Mesodermal cell (in vitro differentiated cells): ENCODE measurements at regions not wholly inside any gene's neighbourhood (a gene's known extent, or its start where the extent isn't known, plus 50 kb on each side); places are given as distances from the start of the nearest gene placed in this dataset.
A peak's percentile ranks its signal among the peaks of the same experiment; 100 is the strongest.
"Not testable (repeated sequence)": the region's sequence is repeated elsewhere in the genome, so short reads cannot be mapped to it uniquely, and the experiment has no call there.

Source experiments
- H3K27ac ChIP-seq: 2 replicates; pipeline ENCODE4 v1.7.0; 2013; ENCODE audit warnings: mild to moderate bottlenecking, low read depth, low read length, moderate library complexity; ENCODE audit not compliant: severe bottlenecking
- H3K36me3 ChIP-seq: 2 replicates; pipeline ENCODE4 v1.7.1; 2013; ENCODE audit warnings: mild to moderate bottlenecking, low read length, moderate library complexity; ENCODE audit not compliant: control insufficient read depth, insufficient read depth
- H3K4me1 ChIP-seq: one replicate; pipeline ENCODE4 v1.7.1; 2013; ENCODE audit warnings: mild to moderate bottlenecking, low read length; ENCODE audit not compliant: insufficient read depth, control insufficient read depth, poor library complexity, severe bottlenecking
- H3K4me3 ChIP-seq: 2 replicates; pipeline ENCODE4 v1.7.0; 2013; ENCODE audit warnings: low read length, control low read depth, mild to moderate bottlenecking; ENCODE audit not compliant: insufficient read depth, poor library complexity, severe bottlenecking; ENCODE audit errors: extremely low read depth
- H3K9me3 ChIP-seq: 2 replicates; pipeline ENCODE4 v1.7.1; 2013; ENCODE audit warnings: mild to moderate bottlenecking, low read length, moderate library complexity; ENCODE audit not compliant: control insufficient read depth
- WGBS, 2 experiments: methylation state at CpG; one replicate each; pipeline ENCODE4 v1.1.5; 2013; ENCODE audit warnings: missing lambda C conversion rate in 2 of 2; ENCODE audit not compliant: insufficient coverage in 2 of 2; 5-methylcytosine and 5-hydroxymethylcytosine counted together

DNA sequence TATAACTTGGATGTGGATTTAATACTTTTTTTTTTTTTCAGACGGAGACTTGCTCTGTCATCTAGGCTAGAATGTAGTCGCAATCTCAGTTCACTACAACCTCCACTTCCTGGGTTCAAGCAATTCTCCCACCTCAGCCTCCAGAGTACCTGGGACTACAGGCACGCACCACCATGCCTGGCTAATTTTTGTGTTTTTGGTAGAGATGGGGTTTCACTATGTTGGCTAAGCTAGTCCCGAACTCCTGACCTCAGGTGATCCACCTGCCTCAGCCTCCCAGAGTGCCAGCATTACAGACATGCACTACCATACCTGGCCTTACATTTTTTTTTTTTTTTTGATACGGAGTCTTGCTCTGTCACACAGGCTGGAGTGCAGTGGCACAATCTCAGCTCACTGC lies 85.6 kb upstream of the BTN3A2 start:
- not testable (repeated sequence) for H3K27ac ChIP-seq, H3K4me1 ChIP-seq, H3K36me3 ChIP-seq, H3K4me3 ChIP-seq, H3K9me3 ChIP-seq
- 84 to 100% methylated on average over 1 to 3 of the region's 5 CpGs for WGBS, 2 experiments

DNA sequence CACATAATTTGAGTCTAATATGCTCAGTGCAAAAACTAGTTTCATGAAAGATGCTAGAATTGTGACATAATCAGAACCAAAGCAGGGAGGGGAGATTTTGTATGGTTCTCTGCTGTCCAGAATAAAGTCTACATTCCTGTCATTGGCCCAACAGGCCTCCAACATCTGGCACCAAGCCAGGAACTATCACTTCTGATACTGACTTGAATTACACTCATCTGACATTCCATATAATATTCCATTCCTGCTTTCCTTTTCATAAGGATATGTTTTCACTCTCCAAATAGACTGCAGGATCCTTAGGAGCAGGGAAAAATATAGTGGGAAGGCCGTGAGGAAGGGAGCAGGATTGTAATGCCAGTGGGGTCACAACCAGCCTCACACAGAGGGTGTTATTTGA lies 84.6 kb upstream of the BTN3A2 start:
- Histone ChIP-seq H3K36me3 (no peaks in the 10 kb centered on the region), H3K27ac (no peak overlapping the region), H3K4me1 (no peaks in the 10 kb centered on the region), H3K9me3 (no peaks in the 10 kb centered on the region), H3K4me3 (no peak overlapping the region)
- WGBS, 2 experiments, result 83% methylated on average over 1 of the region's 1 CpG; no CpG with 5 or more reads in 1 of the 2 experiments

DNA sequence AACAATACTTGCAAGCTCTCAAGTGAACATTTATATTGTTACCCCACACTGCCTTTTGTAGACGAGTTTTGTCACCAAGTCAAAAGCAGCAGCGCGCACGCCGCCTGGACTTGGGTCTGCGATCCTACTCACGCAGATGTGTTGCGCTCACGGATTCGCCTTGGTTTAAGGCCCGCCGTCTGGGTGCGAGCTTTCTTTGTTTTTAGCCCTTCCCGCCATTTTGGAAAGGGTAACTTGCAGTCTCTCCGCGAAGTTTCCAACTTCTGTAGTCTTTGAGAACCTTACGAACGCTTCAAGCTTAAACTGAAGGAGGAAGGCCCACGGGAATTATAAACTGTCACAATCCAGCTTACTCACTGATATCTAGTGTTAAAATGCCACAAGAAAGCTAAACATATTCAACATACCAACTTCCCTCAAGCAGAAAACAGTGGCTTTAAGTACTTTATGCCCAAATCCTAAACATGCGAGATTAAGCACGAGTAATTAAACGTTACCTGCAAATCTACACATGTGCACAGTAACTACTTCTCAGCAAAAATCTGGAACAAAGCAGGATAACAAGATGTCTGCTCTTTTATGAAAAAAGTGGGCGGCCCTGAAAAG lies 80.4 kb upstream of the BTN3A2 start:
- H3K27ac ChIP-seq, result peak overlapping the region; percentile 96
- peak overlapping the region; percentile 47 for H3K4me3 ChIP-seq
- no peaks in the 10 kb centered on the region for H3K36me3 ChIP-seq
- H3K4me1 ChIP-seq, result no peaks in the 10 kb centered on the region
- no peaks in the 10 kb centered on the region for H3K9me3 ChIP-seq
- 0 to 1% methylated on average over 18 to 19 of the region's 23 CpGs for WGBS, 2 experiments

DNA sequence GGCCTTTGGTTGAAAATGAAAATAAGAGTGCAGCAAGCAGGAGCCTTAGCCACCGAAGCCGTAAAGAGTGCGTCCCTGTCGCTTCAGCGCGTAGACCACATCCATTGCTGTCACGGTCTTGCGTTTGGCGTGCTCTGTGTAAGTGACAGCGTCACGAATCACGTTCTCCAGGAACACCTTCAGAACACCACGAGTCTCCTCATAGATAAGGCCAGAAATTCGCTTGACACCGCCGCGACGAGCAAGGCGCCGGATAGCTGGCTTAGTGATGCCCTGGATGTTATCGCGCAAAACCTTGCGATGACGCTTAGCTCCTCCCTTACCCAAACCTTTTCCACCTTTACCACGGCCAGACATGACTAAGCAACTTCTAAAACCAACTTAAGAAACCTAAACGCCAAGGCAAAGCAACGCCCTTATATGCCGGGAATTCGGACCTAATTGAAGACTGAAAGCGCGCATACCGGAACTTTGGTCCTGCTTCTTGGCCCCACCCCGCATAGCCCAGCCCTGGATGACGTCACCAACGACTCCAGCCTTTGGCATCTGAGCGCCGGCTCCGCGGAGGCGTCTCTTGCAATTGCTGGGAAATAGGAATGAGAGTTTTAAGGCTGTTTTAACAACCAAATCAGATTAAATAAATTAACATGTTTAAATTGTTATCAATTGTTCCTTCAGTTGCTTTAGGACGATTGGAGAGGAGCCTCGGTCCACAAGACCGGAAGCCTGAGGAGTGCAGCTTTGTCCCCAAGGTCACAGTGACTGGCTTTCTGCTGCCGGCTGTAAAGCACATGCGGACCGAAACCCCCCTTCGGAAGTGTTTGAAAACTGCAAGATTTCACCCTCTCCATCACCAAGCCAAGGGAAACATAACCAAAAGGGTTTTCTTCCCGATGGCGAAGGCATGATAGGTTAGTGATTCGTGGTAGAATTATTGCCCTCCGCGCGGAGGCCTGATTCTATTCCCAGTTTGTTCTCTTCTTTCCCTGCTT lies 79.6 kb upstream of the BTN3A2 start:
- 0 to 1% methylated on average over 32 to 33 of the region's 53 CpGs for whole genome bisulfite sequencing, 2 experiments
- Histone ChIP-seq H3K9me3 (no peaks in the 10 kb centered on the region), H3K27ac (peak overlapping the region; percentile 96), H3K36me3 (no peaks in the 10 kb centered on the region), H3K4me1 (no peaks in the 10 kb centered on the region), H3K4me3 (peak overlapping the region; percentile 47)

DNA sequence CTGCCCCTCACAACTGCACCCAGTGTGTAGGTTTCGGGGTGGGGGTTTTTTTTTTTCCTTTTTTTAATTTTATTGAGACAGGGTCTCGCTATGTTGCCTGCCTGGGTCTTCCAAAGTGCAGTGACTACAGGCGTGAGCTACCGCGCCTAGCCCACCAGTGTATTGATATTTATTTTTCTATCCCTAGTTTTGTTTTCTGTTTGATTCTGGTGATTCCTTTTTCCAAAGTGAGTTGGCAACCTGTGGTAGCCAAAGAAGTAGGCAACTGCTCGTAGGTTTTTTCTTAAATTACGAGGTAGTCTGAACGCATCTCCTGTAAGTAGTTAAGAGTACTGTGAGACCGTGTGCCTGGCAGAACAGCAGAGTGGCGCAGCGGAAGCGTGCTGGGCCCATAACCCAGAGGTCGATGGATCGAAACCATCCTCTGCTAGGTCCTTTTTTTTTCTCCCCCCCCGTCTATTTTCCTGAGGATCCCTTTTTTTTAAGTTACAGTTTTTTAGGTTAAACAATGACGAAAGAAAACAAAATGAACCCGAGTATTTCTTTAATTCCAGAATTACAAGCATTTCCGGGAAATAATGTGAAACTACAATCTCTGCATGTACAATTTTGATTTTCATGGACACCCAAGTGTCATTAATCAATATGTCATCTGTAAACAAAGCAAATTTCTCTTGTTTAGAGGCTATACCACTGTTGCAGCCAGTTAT lies 78.7 kb upstream of the BTN3A2 start:
- Histone ChIP-seq H3K36me3 (no peaks in the 10 kb centered on the region), H3K4me3 (peak overlapping the region; percentile 47), H3K27ac (peak overlapping the region; percentile 96), H3K4me1 (no peaks in the 10 kb centered on the region), H3K9me3 (no peaks in the 10 kb centered on the region)
- 4 to 7% methylated on average over 6 to 8 of the region's 18 CpGs for WGBS, 2 experiments

DNA sequence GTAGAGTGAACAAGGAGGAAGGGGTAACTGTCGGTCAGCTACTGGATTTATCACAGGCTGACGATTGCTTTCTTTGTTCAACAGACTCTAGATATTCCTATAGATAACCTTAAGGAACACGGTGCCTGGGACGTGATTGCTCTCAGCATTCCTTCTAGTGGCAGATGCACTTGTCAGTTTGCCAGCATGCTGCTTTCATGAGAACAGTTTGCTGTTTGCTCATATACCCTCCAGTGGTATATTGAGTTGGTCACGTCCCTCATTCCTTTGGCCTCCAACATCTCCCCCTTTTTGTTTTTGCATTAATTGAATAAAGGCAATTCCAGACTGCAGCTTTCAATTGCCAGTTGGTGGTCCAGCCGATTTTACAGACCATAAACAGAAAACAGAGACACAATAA lies 76.8 kb upstream of the BTN3A2 start:
- no peak overlapping the region for H3K27ac ChIP-seq
- WGBS, 2 experiments, result 81 to 94% methylated on average over 4 of the region's 6 CpGs
- H3K4me1 ChIP-seq, result no peaks in the 10 kb centered on the region
- no peaks in the 10 kb centered on the region for H3K9me3 ChIP-seq
- H3K36me3 ChIP-seq, result no peaks in the 10 kb centered on the region
- no peak overlapping the region for H3K4me3 ChIP-seq

DNA sequence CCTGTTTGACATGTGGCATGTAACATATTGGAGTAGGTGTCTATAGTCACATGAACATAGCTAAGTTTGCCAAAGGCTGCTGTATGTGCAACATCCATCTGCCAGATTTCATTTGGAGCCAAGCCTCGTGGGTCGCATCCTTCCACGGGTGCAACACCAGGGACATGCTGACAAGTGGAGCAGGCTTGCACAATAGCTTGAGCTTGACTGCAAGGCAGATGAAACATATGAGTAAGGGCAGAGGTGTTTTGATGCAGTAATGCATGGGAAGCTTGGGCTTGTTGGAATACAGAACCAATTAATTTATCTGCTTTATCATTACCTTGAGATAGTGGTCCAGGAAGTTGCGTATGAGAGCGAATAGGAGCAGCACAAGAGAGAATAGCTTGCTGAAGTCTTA lies 74.1 kb upstream of the BTN3A2 start:
- H3K4me3 ChIP-seq, result no peak overlapping the region
- peaks cover 8% of the 10 kb centered on the region for H3K9me3 ChIP-seq
- H3K27ac ChIP-seq, result no peak overlapping the region
- no peaks in the 10 kb centered on the region for H3K36me3 ChIP-seq
- H3K4me1 ChIP-seq, result no peaks in the 10 kb centered on the region
- WGBS, 2 experiments, result 74 to 88% methylated on average over 3 to 4 of the region's 5 CpGs

DNA sequence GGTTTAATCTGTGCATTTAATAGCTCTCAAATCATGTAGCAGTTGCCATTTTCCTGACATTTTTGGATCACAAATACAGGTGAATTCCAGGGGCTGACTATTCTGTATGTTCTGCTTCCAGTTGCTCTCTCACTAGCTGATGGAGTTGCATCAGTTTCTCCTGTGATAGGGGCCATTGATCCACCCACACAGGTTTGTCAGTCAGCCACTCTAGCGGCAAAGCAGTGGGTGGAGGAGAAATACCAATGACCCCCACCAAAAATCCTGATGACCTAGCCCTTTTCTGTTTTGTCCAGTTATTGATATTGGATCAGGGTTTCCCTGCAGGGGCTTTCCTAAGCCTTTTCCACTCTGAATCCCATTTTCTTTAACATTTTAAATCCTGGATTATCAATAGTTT lies 72.3 kb upstream of the BTN3A2 start:
- no peak overlapping the region for H3K4me3 ChIP-seq
- peaks cover 8% of the 10 kb centered on the region for H3K9me3 ChIP-seq
- H3K36me3 ChIP-seq, result no peaks in the 10 kb centered on the region
- H3K27ac ChIP-seq, result no peak overlapping the region
- no peaks in the 10 kb centered on the region for H3K4me1 ChIP-seq
- WGBS, 2 experiments, result no CpG with 5 or more reads among the region's 1 CpG

DNA sequence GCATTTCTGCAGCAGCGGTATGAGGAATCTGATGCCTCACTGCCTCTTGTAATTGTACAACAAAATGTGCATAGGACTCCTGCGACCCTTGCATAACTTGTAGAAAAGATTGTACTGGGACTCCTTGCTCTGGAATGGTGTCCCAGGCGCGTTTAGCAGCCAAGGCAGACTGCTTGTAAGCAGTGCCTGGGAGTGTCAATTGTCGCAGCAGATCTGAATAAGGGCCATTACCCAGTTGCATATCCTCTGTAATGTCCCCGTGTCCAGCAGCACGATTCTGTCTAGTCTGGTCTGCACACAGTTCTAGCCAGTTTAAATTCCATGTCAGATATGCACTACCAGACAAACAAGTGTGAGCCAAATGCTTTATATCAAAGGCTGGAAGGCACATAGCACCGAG lies 70.7 kb upstream of the BTN3A2 start:
- H3K36me3 ChIP-seq, result no peaks in the 10 kb centered on the region
- no peak overlapping the region for H3K27ac ChIP-seq
- no peaks in the 10 kb centered on the region for H3K4me1 ChIP-seq
- WGBS, 2 experiments, result 87 to 89% methylated on average over 7 to 8 of the region's 8 CpGs
- peaks cover 8% of the 10 kb centered on the region for H3K9me3 ChIP-seq
- no peak overlapping the region for H3K4me3 ChIP-seq

DNA sequence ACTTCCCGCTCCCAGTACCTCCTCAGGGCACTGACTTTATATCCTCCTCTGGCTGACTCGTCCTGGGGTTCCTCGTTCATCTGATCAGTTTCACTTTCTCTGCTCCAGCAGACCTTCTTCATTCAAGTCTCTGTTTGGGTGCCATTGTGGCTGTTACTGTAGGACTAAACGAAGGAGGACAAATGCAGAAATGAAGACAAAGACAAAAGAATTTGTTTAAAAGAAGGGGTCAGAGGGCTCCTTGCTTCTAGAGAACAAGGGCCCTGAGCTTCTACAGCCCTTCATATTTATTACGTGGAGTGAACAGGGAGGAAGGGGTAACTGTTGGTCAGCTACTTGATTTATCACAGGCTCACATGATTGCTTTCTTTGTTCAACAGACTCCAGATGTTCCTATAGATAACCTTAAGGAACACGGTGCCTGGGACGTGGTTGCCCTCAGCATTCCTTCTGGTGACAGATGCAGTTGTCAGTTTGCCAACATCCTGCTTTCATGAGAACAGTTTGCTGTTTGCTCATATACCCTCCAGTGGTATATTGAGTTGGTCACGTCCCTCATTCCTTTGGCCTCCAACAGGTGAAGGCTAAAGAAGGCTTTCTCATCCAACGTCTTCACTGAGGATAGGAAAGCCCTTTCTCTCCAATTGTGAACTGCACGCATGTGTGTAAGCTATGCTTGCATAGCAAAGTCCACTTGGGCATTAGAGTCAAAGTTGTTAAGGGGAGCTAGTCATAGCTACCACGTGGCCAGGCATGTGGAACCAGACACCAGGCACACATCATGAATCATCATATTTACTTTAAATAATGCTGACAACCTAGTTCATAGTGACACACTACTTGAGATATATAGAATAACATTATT lies 69.1 kb upstream of the BTN3A2 start:
- no peaks in the 10 kb centered on the region for H3K36me3 ChIP-seq
- no peaks in the 10 kb centered on the region for H3K4me1 ChIP-seq
- no peak overlapping the region for H3K4me3 ChIP-seq
- peaks cover 8% of the 10 kb centered on the region for H3K9me3 ChIP-seq
- 86% methylated on average over 9 to 10 of the region's 11 CpGs for WGBS, 2 experiments
- peak overlapping the region; percentile 19 for H3K27ac ChIP-seq
